Breast epithelium (tissue), 3 donors: ENCODE measurements at regions not wholly inside any gene's neighbourhood (a gene's known extent, or its start where the extent isn't known, plus 50 kb on each side); places are given as distances from the start of the nearest gene placed in this dataset.

Experiments
- CTCF ChIP-seq, 3 donors: fragments of 450-650 bp; IDR thresholded peaks; one replicate each; pipeline ENCODE4 v1.5.1; 2016 to 2017; ENCODE audit warnings: antibody characterized with exemption in 3 of 3, mild to moderate bottlenecking in 3 of 3, moderate library complexity in 3 of 3
- POLR2A ChIP-seq: fragments of 450-650 bp; IDR thresholded peaks from one replicate; pipeline ENCODE4 v1.6.1; 2016; ENCODE audit warnings: antibody characterized with exemption, mild to moderate bottlenecking, moderate library complexity
- POLR2AphosphoS5 ChIP-seq, 3 donors: sonication (generic); formaldehyde crosslinking; IDR thresholded peaks; one replicate each; pipeline ENCODE4 v1.6.1; 2017; ENCODE audit warnings: antibody characterized with exemption in 3 of 3

GRCh38 chr7:18243731-18244130 is 216.1 kb upstream of the PRPS1L1 start:
- no peak for TF ChIP-seq POLR2A
- no peak for TF ChIP-seq CTCF (IDR thresholded peaks at IDR 0.05)
- TF ChIP-seq POLR2AphosphoS5 (IDR thresholded peaks at IDR 0.05), result no peak
